ENCODE measurements at regions not wholly inside any gene's neighbourhood (a gene's known extent, or its start where the extent isn't known, plus 50 kb on each side); places are given as distances from the start of the nearest gene placed in this dataset.

DNA sequence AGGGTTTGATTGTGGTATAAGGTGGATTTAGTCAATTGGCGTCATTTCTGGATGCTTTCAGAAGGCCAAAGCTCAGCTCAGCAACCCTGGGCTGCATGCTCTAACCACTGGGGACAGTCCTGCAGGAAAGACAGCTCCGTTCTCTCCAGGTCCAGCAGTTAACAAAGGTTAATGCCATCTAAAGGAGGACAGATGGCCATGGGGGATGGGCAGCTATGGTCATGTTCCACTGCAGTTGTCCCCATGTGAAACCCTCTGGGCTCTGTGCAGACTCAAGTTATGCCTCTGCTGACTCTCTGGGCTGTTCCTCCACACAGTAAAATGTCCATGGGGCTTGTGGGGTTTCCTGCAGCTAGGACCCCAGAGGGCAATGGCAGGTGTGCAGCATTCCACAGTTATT lies 562.1 kb upstream of the ADGRL3 start:
- no peak for DNase-seq
- Mint-ChIP-seq H3K27me3 (no peaks in the 10 kb centered on the region), H3K36me3 (no peaks in the 10 kb centered on the region), H3K4me1 (no peaks in the 10 kb centered on the region), H3K9me3 (peaks cover 4 to 43% (median 13%) of the 10 kb centered on the region in 7 donors), H3K4me3 (no peak overlapping the region), H3K27ac (no peak overlapping the region)
- peaks cover 0 to 21% of the 10 kb centered on the region in 2 experiments for H3K9me3 ChIP-seq (ENCODE audit: control insufficient read depth in 2 of 2, low read length in 2 of 2)
- ATAC-seq (ENCODE audit: low read depth in 2 of 2): no peak
- no peaks in the 10 kb centered on the region for H3K4me1 ChIP-seq (ENCODE audit: control insufficient read depth, insufficient read depth, low read length, poor library complexity, severe bottlenecking)
- H3K4me3 ChIP-seq (ENCODE audit: low read depth, low read length): no peak overlapping the region
- H3K36me3 ChIP-seq (ENCODE audit: control insufficient read depth, insufficient read depth, low read length): no peaks in the 10 kb centered on the region
- H3K27ac ChIP-seq (ENCODE audit: insufficient read depth, low read length, poor library complexity, severe bottlenecking): no peak overlapping the region
- H3K27me3 ChIP-seq (ENCODE audit: control insufficient read depth, insufficient read depth, low read length): no peaks in the 10 kb centered on the region

- no peaks in the 10 kb centered on the region for H3K4me1 Mint-ChIP-seq
- no peaks in the 10 kb centered on the region for H3K27me3 ChIP-seq (ENCODE audit: control insufficient read depth, insufficient read depth, low read length)
- H3K27ac Mint-ChIP-seq: no peak overlapping the region
Observed at GRCh38 chr4:60648774-60649173, 551.4 kb upstream of the ADGRL3 start.

DNA sequence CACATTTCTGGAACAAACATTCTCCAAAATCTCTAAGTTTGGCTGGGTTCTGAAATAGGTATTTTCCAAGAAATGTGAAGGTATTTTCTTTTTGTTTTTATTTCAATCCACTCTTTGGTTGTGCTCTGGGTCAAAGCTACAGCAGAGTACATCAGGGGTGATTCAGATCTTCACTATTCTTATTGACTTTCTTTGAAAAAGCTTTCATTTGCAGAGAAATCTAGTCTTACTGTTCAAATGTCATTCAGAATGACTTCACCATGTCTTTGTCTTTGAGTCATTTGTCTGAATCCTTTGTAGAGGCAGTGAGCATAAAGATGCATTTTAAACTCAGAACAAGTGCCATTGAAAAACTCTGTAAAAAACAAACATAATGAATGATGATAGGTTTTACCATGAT lies 547.2 kb upstream of the ADGRL3 start:
- no peak overlapping the region for H3K27ac Mint-ChIP-seq
- Histone ChIP-seq H3K4me3 (ENCODE audit: low read depth, low read length) (no peak overlapping the region), H3K4me1 (ENCODE audit: control insufficient read depth, insufficient read depth, low read length, poor library complexity, severe bottlenecking) (no peaks in the 10 kb centered on the region), H3K27ac (ENCODE audit: insufficient read depth, low read length, poor library complexity, severe bottlenecking) (no peak overlapping the region), H3K36me3 (ENCODE audit: control insufficient read depth, insufficient read depth, low read length) (no peaks in the 10 kb centered on the region), H3K9me3 (ENCODE audit: control insufficient read depth in 2 of 2, low read length in 2 of 2) (peaks cover 0 to 3% of the 10 kb centered on the region in 2 experiments), H3K27me3 (ENCODE audit: control insufficient read depth, insufficient read depth, low read length) (no peaks in the 10 kb centered on the region)
- no peaks in the 10 kb centered on the region for H3K27me3 Mint-ChIP-seq
- DNase-seq (no peak), ATAC-seq (ENCODE audit: low read depth in 2 of 2) (no peak)
- no peaks in the 10 kb centered on the region for H3K4me1 Mint-ChIP-seq
- no peak overlapping the region for H3K4me3 Mint-ChIP-seq
- no peaks in the 10 kb centered on the region for H3K36me3 Mint-ChIP-seq
- H3K9me3 Mint-ChIP-seq: peaks cover 2 to 26% (median 8%) of the 10 kb centered on the region in 7 donors

More at GRCh38 chr4:60648774-60649173, 551.4 kb upstream of the ADGRL3 start:
- no peak overlapping the region for H3K4me3 Mint-ChIP-seq
- Histone ChIP-seq H3K27ac (ENCODE audit: insufficient read depth, low read length, poor library complexity, severe bottlenecking) (no peak overlapping the region), H3K36me3 (ENCODE audit: control insufficient read depth, insufficient read depth, low read length) (no peaks in the 10 kb centered on the region), H3K4me3 (ENCODE audit: low read depth, low read length) (no peak overlapping the region), H3K9me3 (ENCODE audit: control insufficient read depth in 2 of 2, low read length in 2 of 2) (peaks cover 0 to 5% of the 10 kb centered on the region in 2 experiments), H3K4me1 (ENCODE audit: control insufficient read depth, insufficient read depth, low read length, poor library complexity, severe bottlenecking) (no peaks in the 10 kb centered on the region)
- peaks cover 2 to 28% (median 7%) of the 10 kb centered on the region in 7 donors for H3K9me3 Mint-ChIP-seq
- no peaks in the 10 kb centered on the region for H3K27me3 Mint-ChIP-seq
- ATAC-seq (ENCODE audit: low read depth in 2 of 2) (no peak), DNase-seq (no peak)
- no peaks in the 10 kb centered on the region for H3K36me3 Mint-ChIP-seq

DNA sequence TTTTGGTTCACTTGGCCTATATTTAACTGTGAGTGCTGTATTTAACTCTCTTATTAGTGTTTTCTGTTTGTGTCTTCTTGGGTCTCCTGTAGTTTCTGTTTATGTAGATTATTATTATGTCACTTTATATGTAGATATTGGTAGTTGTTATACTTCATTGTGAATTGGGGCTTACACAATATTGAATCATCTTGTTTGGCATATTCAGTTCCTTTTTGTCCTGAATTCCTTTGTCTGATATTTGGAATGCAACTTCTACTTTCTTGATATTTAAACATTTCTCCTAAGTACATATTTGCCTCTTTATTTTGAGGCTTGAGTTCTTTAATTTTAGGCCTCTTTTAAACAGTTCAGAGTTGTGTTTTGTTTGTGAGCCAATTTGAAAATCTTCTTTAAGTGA lies 544.8 kb upstream of the ADGRL3 start:
- Histone ChIP-seq H3K27ac (ENCODE audit: insufficient read depth, low read length, poor library complexity, severe bottlenecking) (no peak overlapping the region), H3K4me1 (ENCODE audit: control insufficient read depth, insufficient read depth, low read length, poor library complexity, severe bottlenecking) (no peaks in the 10 kb centered on the region), H3K36me3 (ENCODE audit: control insufficient read depth, insufficient read depth, low read length) (no peaks in the 10 kb centered on the region), H3K9me3 (ENCODE audit: control insufficient read depth in 2 of 2, low read length in 2 of 2) (no peaks in the 10 kb centered on the region), H3K4me3 (ENCODE audit: low read depth, low read length) (no peak overlapping the region), H3K27me3 (ENCODE audit: control insufficient read depth, insufficient read depth, low read length) (no peaks in the 10 kb centered on the region)
- ATAC-seq (ENCODE audit: low read depth in 2 of 2) (no peak), DNase-seq (no peak)
- no peak overlapping the region for H3K4me3 Mint-ChIP-seq
- no peaks in the 10 kb centered on the region for H3K4me1 Mint-ChIP-seq
- H3K36me3 Mint-ChIP-seq: no peaks in the 10 kb centered on the region
- peaks cover 0 to 18% (median 5%) of the 10 kb centered on the region in 7 donors for H3K9me3 Mint-ChIP-seq
- H3K27ac Mint-ChIP-seq: no peak overlapping the region
- H3K27me3 Mint-ChIP-seq: no peaks in the 10 kb centered on the region

- Mint-ChIP-seq H3K27ac (no peak overlapping the region), H3K4me1 (no peaks in the 10 kb centered on the region), H3K27me3 (no peaks in the 10 kb centered on the region), H3K4me3 (no peak overlapping the region), H3K9me3 (peaks cover 0 to 18% (median 5%) of the 10 kb centered on the region in 7 donors), H3K36me3 (no peaks in the 10 kb centered on the region)
- H3K4me1 ChIP-seq (ENCODE audit: control insufficient read depth, insufficient read depth, low read length, poor library complexity, severe bottlenecking): no peaks in the 10 kb centered on the region
- no peaks in the 10 kb centered on the region for H3K27me3 ChIP-seq (ENCODE audit: control insufficient read depth, insufficient read depth, low read length)
- H3K4me3 ChIP-seq (ENCODE audit: low read depth, low read length): no peak overlapping the region
- no peak overlapping the region for H3K27ac ChIP-seq (ENCODE audit: insufficient read depth, low read length, poor library complexity, severe bottlenecking)
- ATAC-seq (ENCODE audit: low read depth in 2 of 2) (no peak), DNase-seq (no peak)
- H3K9me3 ChIP-seq (ENCODE audit: control insufficient read depth in 2 of 2, low read length in 2 of 2): no peaks in the 10 kb centered on the region
- H3K36me3 ChIP-seq (ENCODE audit: control insufficient read depth, insufficient read depth, low read length): no peaks in the 10 kb centered on the region
Observed at GRCh38 chr4:60656171-60656570, 544.0 kb upstream of the ADGRL3 start.

DNA sequence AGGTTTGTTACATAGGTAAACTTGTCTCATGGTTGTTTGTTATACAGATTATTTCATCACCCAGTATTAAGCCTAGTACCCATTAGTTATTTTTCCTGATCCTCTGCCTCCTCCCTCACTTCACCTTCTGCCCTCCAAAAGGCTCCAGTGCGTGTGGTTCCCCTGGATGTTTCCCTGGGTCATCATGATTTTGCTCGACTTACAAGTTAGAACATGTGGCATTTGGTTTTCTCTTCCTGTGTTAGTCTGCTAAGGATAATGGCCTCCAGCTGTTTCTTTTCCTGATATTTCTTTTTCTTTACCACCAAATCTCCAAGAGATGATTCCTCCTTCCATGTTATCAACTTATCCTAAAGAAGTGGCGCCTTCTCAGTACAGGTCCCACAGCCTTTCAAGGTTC lies 543.1 kb upstream of the ADGRL3 start:
- Histone ChIP-seq H3K36me3 (ENCODE audit: control insufficient read depth, insufficient read depth, low read length) (no peaks in the 10 kb centered on the region), H3K9me3 (ENCODE audit: control insufficient read depth in 2 of 2, low read length in 2 of 2) (no peaks in the 10 kb centered on the region), H3K4me3 (ENCODE audit: low read depth, low read length) (no peak overlapping the region), H3K27me3 (ENCODE audit: control insufficient read depth, insufficient read depth, low read length) (no peaks in the 10 kb centered on the region), H3K4me1 (ENCODE audit: control insufficient read depth, insufficient read depth, low read length, poor library complexity, severe bottlenecking) (no peaks in the 10 kb centered on the region), H3K27ac (ENCODE audit: insufficient read depth, low read length, poor library complexity, severe bottlenecking) (no peak overlapping the region)
- H3K9me3 Mint-ChIP-seq: peaks cover 4 to 18% (median 7%) of the 10 kb centered on the region in 7 donors
- ATAC-seq (ENCODE audit: low read depth in 2 of 2): no peak
- DNase-seq: no peak
- no peak overlapping the region for H3K27ac Mint-ChIP-seq
- no peaks in the 10 kb centered on the region for H3K4me1 Mint-ChIP-seq
- H3K27me3 Mint-ChIP-seq: no peaks in the 10 kb centered on the region
- H3K36me3 Mint-ChIP-seq: no peaks in the 10 kb centered on the region
- no peak overlapping the region for H3K4me3 Mint-ChIP-seq

DNA sequence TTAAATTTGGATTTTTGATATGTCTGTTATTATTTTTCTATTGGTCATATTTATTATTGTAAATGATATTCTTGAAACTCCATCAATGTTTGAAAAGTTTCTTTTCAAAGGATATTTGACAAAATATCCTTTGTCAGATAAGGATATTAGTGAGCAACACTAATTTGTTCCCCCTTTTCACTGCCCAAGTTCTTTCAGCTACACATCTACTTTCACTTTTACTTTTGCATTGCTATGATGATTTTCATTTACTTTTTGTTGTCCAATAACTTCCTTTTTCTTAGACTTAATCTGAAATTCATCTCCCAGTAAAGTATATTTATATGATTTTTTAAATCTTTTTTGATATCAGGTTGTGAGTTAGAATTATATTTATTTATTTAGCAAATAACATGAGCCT lies 542.3 kb upstream of the ADGRL3 start:
- H3K36me3 Mint-ChIP-seq: no peaks in the 10 kb centered on the region
- no peaks in the 10 kb centered on the region for H3K27me3 Mint-ChIP-seq
- Histone ChIP-seq H3K27ac (ENCODE audit: insufficient read depth, low read length, poor library complexity, severe bottlenecking) (no peak overlapping the region), H3K9me3 (ENCODE audit: control insufficient read depth in 2 of 2, low read length in 2 of 2) (no peaks in the 10 kb centered on the region), H3K4me1 (ENCODE audit: control insufficient read depth, insufficient read depth, low read length, poor library complexity, severe bottlenecking) (no peaks in the 10 kb centered on the region), H3K4me3 (ENCODE audit: low read depth, low read length) (no peak overlapping the region), H3K27me3 (ENCODE audit: control insufficient read depth, insufficient read depth, low read length) (no peaks in the 10 kb centered on the region), H3K36me3 (ENCODE audit: control insufficient read depth, insufficient read depth, low read length) (no peaks in the 10 kb centered on the region)
- H3K4me1 Mint-ChIP-seq: no peaks in the 10 kb centered on the region
- H3K4me3 Mint-ChIP-seq: no peak overlapping the region
- H3K9me3 Mint-ChIP-seq: peaks cover 4 to 18% (median 7%) of the 10 kb centered on the region in 7 donors
- ATAC-seq (ENCODE audit: low read depth in 2 of 2) (no peak), DNase-seq (no peak)
- no peak overlapping the region for H3K27ac Mint-ChIP-seq

GRCh38 chr4:60663769-60664168 lies 536.4 kb upstream of the ADGRL3 start:
- DNase-seq (no peak), ATAC-seq (ENCODE audit: low read depth in 2 of 2) (no peak)
- Histone ChIP-seq H3K36me3 (ENCODE audit: control insufficient read depth, insufficient read depth, low read length) (no peaks in the 10 kb centered on the region), H3K27ac (ENCODE audit: insufficient read depth, low read length, poor library complexity, severe bottlenecking) (no peak overlapping the region), H3K4me3 (ENCODE audit: low read depth, low read length) (no peak overlapping the region), H3K9me3 (ENCODE audit: control insufficient read depth in 2 of 2, low read length in 2 of 2) (peaks cover 0 to 5% of the 10 kb centered on the region in 2 experiments), H3K4me1 (ENCODE audit: control insufficient read depth, insufficient read depth, low read length, poor library complexity, severe bottlenecking) (no peaks in the 10 kb centered on the region), H3K27me3 (ENCODE audit: control insufficient read depth, insufficient read depth, low read length) (no peaks in the 10 kb centered on the region)
- no peaks in the 10 kb centered on the region for H3K27me3 Mint-ChIP-seq
- H3K36me3 Mint-ChIP-seq: no peaks in the 10 kb centered on the region
- H3K9me3 Mint-ChIP-seq: peaks cover 0 to 13% (median 5%) of the 10 kb centered on the region in 7 donors
- H3K4me1 Mint-ChIP-seq: no peaks in the 10 kb centered on the region
- H3K27ac Mint-ChIP-seq: no peak overlapping the region
- H3K4me3 Mint-ChIP-seq: no peak overlapping the region
